Rectal smooth muscle tissue (tissue), 1 donor: ENCODE measurements at regions not wholly inside any gene's neighbourhood (a gene's known extent, or its start where the extent isn't known, plus 50 kb on each side); places are given as distances from the start of the nearest gene placed in this dataset.

ENCODE experiments used
- H3K27ac ChIP-seq: one replicate; pipeline ENCODE4 v1.7.0; 2013; ENCODE audit warnings: low read depth, low read length, inconsistent platforms
- H3K27me3 ChIP-seq: one replicate; pipeline ENCODE4 v1.7.0; 2013; ENCODE audit warnings: low read length; ENCODE audit not compliant: control insufficient read depth, insufficient read depth
- H3K36me3 ChIP-seq: one replicate; pipeline ENCODE4 v1.7.0; 2013; ENCODE audit warnings: low read length; ENCODE audit not compliant: control insufficient read depth, insufficient read depth
- H3K4me1 ChIP-seq: one replicate; pipeline ENCODE4 v1.7.0; 2013; ENCODE audit warnings: low read length; ENCODE audit not compliant: control insufficient read depth, insufficient read depth
- H3K4me3 ChIP-seq: one replicate; pipeline ENCODE4 v1.7.0; 2013; ENCODE audit warnings: low read length
- H3K9ac ChIP-seq: one replicate; pipeline ENCODE4 v1.7.0; 2013; ENCODE audit warnings: low read length

DNA sequence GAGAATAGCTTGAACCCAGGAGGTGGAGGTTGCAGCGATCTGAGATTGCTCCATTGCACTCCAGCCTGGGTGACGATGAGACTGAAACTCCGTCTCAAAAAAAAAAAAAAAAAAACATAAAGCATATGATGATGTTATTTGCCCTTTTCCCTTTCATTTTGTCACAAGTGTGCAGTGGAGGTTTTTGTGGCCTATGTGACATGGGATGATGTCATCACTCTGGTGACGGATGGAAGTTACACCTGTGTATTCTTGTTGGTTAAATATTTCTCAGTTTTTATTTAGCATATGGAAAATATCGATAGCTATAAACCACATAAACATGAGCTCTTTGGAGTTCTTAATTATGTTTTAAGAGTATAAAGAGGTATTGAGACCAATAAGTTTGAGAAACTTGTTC lies 71.8 kb upstream of the EMX2 start:
- Histone ChIP-seq H3K36me3 (no peaks in the 10 kb centered on the region), H3K4me1 (no peaks in the 10 kb centered on the region), H3K27ac (no peak overlapping the region), H3K9ac (no peak overlapping the region), H3K4me3 (no peak overlapping the region), H3K27me3 (no peaks in the 10 kb centered on the region)

GRCh38 chr10:117468665-117469064 lies 73.9 kb upstream of the EMX2 start:
- Histone ChIP-seq H3K27me3 (no peaks in the 10 kb centered on the region), H3K36me3 (no peaks in the 10 kb centered on the region), H3K4me3 (no peak overlapping the region), H3K4me1 (no peaks in the 10 kb centered on the region), H3K27ac (no peak overlapping the region), H3K9ac (no peak overlapping the region)

DNA sequence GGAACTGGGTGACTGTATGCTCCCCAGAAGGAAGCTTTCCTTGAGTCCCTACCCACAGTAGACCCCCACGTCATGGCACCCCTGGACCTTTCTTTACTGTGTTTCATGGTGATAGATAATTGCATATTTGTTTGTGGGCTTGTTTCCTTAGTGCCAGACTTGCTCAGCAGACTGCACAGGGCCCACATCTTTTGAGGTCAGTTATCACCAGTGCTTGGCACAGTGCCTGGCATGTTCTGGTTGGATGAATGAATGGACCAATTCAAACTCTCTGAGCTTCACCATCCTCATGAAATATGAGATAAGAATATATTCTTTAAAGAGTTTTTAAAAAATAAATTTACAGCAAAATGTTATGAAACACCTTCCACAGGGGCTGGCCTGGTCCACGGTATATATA lies 78.4 kb upstream of the EMX2 start:
- peak overlapping the region; percentile 26 for H3K27ac ChIP-seq
- no peaks in the 10 kb centered on the region for H3K36me3 ChIP-seq
- H3K4me1 ChIP-seq = peaks cover 16% of the 10 kb centered on the region
- H3K27me3 ChIP-seq = no peaks in the 10 kb centered on the region
- H3K9ac ChIP-seq = no peak overlapping the region
- no peak overlapping the region for H3K4me3 ChIP-seq

- Histone ChIP-seq H3K9ac (no peak overlapping the region), H3K27ac (peak overlapping the region; percentile 96), H3K27me3 (no peaks in the 10 kb centered on the region), H3K4me1 (peaks cover 19% of the 10 kb centered on the region), H3K36me3 (no peaks in the 10 kb centered on the region), H3K4me3 (no peak overlapping the region)
Measured at GRCh38 chr10:117463545-117463920, 79.0 kb upstream of the EMX2 start.

DNA sequence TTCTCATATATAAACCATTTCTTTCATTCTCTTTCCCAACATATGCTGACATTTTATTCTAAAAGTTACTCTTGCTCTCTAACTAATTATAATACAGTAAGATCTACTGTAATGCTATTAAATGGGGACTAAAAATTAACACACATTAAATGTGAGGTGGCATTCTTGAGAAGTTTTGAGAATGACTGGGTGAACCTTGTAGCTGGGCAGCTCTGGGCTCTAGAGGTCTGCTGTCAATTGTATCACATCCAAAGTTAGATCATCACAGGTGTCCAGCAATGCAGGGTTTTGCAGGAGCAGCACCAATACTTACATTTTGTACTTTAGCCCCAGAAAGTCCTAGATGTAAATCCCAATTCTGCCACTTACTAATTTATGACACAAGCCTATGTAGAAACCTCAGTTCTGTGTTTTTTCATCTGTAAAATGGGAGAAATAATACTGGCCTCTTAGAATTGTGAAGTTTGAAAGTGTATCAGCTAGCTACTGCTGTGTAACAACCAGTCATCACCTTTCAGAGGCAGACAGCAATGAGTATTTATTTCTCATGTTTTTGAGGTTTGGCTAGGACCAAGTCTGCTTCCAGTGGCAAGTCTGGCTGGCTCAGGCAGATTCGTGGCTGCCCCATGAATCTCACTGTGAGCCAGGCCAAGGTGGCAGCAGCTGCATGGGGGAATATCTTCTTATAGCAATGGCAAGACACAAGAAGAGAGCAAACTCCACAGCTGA lies 79.6 kb upstream of the EMX2 start:
- no peak overlapping the region for H3K9ac ChIP-seq
- H3K4me3 ChIP-seq = no peak overlapping the region
- H3K27ac ChIP-seq = peak overlapping the region; percentile 96
- no peaks in the 10 kb centered on the region for H3K27me3 ChIP-seq
- H3K36me3 ChIP-seq = no peaks in the 10 kb centered on the region
- H3K4me1 ChIP-seq = peaks cover 19% of the 10 kb centered on the region

DNA sequence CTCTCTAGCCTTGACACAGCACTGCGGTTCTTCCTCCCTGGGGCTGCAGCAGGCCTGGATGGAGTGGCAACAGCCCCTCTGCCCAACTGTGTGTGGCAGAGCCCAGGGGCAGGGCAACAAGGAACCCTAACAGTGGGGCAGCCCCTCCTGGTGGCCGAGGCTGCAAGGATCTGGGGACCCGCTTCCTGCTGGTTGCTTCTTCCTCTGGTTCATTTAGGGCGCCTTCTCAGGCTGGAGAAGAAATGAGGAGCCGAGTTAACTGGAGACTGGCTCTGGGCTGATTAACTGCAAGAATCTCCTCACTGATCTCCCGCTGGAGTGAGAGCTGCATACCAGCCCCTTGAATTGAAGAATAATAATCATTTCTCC lies 80.1 kb upstream of the EMX2 start:
- Histone ChIP-seq H3K9ac (no peak overlapping the region), H3K36me3 (no peaks in the 10 kb centered on the region), H3K27me3 (no peaks in the 10 kb centered on the region), H3K4me3 (no peak overlapping the region), H3K27ac (peak overlapping the region; percentile 96), H3K4me1 (peaks cover 19% of the 10 kb centered on the region)

DNA sequence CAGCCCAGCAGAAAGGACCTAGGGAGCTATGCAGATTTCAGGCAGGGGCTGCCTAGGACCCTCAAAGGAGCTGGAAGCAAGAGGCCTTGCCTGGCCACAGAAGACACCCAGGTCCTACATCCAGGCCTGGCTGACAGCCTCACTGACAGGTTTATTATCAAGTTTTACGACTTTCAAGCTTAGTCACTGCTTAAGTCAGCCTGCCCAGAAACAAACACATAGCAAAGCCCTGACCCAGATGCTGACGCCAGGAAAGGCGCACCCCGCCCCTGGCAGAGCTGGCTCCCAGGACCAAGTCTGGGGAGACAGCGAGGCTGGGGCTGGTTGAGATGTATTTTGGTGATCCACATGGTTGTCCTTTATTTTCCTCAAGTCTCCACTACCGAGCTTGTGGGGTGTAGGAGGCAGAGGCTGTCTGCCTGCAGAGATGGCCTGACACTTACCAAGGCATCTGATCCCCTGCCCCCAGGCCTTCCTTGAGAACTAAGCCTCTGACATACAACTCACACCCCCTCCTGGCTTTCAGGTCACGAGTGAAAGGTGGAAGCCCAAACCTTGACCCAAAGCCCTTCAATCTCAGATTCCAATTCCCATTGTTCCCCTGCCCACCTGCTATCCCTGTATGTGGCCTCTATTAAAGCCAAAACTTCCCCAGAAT lies 80.7 kb upstream of the EMX2 start:
- Histone ChIP-seq H3K27me3 (no peaks in the 10 kb centered on the region), H3K36me3 (no peaks in the 10 kb centered on the region), H3K4me1 (peaks cover 19% of the 10 kb centered on the region), H3K9ac (no peak overlapping the region), H3K4me3 (no peak overlapping the region), H3K27ac (peak overlapping the region; percentile 96)

GRCh38 chr10:117460846-117461765 lies 81.4 kb upstream of the EMX2 start:
- no peak overlapping the region for H3K4me3 ChIP-seq
- peaks cover 19% of the 10 kb centered on the region for H3K4me1 ChIP-seq
- H3K9ac ChIP-seq = no peak overlapping the region
- H3K27me3 ChIP-seq = no peaks in the 10 kb centered on the region
- H3K36me3 ChIP-seq = no peaks in the 10 kb centered on the region
- H3K27ac ChIP-seq = peak overlapping the region; percentile 91

DNA sequence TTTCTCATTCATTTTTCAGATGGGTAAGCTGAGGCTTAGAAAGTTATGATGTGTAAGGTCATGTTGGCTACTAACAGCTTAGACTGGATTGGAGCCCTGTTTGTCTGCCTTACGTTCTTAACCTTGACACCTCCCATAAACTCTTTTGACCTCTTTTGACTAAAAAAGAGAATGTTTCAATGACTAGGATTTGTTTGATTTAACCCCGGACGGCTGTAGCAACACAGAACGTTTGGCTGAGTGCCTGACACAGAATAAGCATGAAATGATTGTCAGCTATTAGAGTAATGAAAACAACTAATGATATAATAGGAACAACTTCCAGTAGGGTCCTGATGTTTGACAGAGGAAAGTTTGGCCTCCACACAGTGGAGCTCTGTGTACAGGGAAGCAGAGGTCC lies 83.3 kb upstream of the PDZD8 start:
- H3K36me3 ChIP-seq = no peaks in the 10 kb centered on the region
- no peaks in the 10 kb centered on the region for H3K27me3 ChIP-seq
- no peak overlapping the region for H3K27ac ChIP-seq
- peaks cover 19% of the 10 kb centered on the region for H3K4me1 ChIP-seq
- no peak overlapping the region for H3K9ac ChIP-seq
- no peak overlapping the region for H3K4me3 ChIP-seq

DNA sequence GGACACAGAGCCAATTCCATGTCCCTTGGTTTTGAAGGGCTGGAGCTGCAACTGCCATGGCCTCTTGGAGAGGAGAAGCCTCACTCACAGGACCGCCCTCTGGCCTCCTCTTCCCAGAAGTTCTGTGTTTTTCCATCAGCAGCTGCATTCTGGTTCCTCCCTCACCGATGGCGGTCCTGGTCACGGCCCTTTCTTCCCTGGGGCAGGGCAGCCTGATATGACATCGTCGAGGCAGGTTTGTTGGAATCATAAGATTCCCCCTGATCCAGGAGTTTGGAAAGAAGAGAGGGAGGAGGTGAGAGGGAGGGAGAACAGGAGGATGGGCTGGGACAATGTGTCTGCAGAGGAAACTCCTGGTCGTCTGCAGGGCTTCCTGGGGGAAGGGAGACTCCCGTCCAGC lies 82.7 kb upstream of the PDZD8 start:
- H3K4me1 ChIP-seq = peaks cover 19% of the 10 kb centered on the region
- H3K27me3 ChIP-seq = no peaks in the 10 kb centered on the region
- H3K4me3 ChIP-seq = no peak overlapping the region
- H3K27ac ChIP-seq = no peak overlapping the region
- H3K36me3 ChIP-seq = no peaks in the 10 kb centered on the region
- H3K9ac ChIP-seq = no peak overlapping the region

DNA sequence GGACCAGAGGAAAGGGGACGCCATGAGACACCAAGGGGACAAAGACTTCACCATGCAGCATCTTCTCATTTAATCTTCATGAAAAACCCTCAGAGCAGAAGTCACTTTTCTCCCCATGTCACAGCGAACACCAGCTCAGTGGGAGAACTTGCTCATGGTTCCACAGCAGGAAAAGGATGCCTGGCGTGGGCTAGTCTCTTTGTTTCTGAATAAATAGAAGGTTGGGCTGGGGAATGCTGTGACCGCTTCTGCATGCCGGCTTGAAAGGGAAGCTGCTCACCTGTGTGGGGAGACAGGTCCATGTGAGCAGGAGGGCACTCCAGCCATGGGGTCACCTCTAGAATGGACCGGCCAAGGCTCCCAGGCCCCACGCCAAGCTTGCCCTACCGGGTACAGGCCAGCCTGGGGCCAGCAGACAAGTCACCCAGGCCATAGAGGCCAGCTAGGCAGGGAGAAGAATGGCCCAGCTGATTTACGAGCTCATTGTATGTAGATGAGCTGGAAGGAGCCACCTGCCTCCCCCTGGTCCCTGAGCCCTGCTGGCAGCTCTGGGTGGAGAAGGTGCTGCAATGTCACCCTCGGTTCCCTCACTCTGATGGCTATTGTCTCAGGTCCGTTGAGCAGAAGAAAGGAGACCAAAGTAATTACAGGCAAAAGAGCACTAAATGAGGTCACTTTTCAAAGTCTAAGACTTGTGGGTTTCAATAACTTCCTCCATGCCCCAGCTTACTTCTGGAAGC lies 82.0 kb upstream of the PDZD8 start:
- no peaks in the 10 kb centered on the region for H3K36me3 ChIP-seq
- peaks cover 16% of the 10 kb centered on the region for H3K4me1 ChIP-seq
- H3K27me3 ChIP-seq = no peaks in the 10 kb centered on the region
- no peak overlapping the region for H3K27ac ChIP-seq
- H3K4me3 ChIP-seq = no peak overlapping the region
- H3K9ac ChIP-seq = no peak overlapping the region

DNA sequence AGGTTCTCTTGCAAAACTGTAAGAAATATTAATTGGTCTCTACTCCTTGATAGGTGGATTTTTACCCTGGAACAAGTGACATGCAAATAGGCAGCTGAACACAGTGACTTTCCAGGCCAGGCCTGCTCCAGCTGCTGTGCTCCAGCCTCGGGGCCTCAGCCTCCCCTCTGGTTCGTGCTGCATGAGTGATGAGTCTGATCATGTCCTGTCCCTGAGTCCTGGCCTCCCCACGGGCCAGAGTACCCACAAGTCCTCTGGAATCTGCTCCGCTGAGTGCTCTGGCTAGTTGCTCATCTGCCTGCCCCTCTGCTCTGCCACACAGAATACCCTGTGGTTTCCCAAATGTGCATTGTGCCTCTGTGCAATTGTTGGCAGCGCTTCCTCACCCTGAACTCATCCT lies 80.1 kb upstream of the PDZD8 start:
- Histone ChIP-seq H3K27me3 (no peaks in the 10 kb centered on the region), H3K4me3 (no peak overlapping the region), H3K4me1 (peaks cover 4% of the 10 kb centered on the region), H3K9ac (no peak overlapping the region), H3K27ac (no peak overlapping the region), H3K36me3 (no peaks in the 10 kb centered on the region)
